ENCODE measurements at regions not wholly inside any gene's neighbourhood (a gene's known extent, or its start where the extent isn't known, plus 50 kb on each side); places are given as distances from the start of the nearest gene placed in this dataset.

- Histone ChIP-seq H4K20me1 (ENCODE audit: insufficient read depth, low read depth, low read length) (no peaks in the 10 kb centered on the region), H3K9me3 (ENCODE audit: low read length) (no peaks in the 10 kb centered on the region), H3K4me2 (ENCODE audit: low read depth, low read length, poor library complexity, severe bottlenecking) (no peak overlapping the region), H3K36me3 (ENCODE audit: insufficient read depth, low read length) (no peaks in the 10 kb centered on the region), H3K27me3 (ENCODE audit: low read length) (no peaks in the 10 kb centered on the region), H3K4me1 (ENCODE audit: low read length) (no peaks in the 10 kb centered on the region), H3K27ac (ENCODE audit: low read length) (no peak overlapping the region), H3K9me2 (replicated peaks; ENCODE audit: insufficient read depth, low read length) (no peaks in the 10 kb centered on the region), H3K79me2 (ENCODE audit: low read length) (no peaks in the 10 kb centered on the region), H3K4me3 (ENCODE audit: low read length) (no peak overlapping the region), H2AFZ (ENCODE audit: low read length) (no peak overlapping the region), H3K9ac (ENCODE audit: low read length) (no peak overlapping the region)
- no peak for DNase-seq
Measured at GRCh38 chr4:177237291-177237690, 72.4 kb upstream of the NEIL3 start.

- no peak overlapping the region for H3K4me2 ChIP-seq (ENCODE audit: low read depth, low read length, poor library complexity, severe bottlenecking)
- H3K4me1 ChIP-seq (ENCODE audit: low read length) = no peaks in the 10 kb centered on the region
- no peak overlapping the region for H2AFZ ChIP-seq (ENCODE audit: low read length)
- no peak for DNase-seq
- no peaks in the 10 kb centered on the region for H3K9me3 ChIP-seq (ENCODE audit: low read length)
- H3K27me3 ChIP-seq (ENCODE audit: low read length) = no peaks in the 10 kb centered on the region
- no peaks in the 10 kb centered on the region for H3K79me2 ChIP-seq (ENCODE audit: low read length)
- H3K9ac ChIP-seq (ENCODE audit: low read length) = no peak overlapping the region
- H3K9me2 ChIP-seq (replicated peaks; ENCODE audit: insufficient read depth, low read length) = no peaks in the 10 kb centered on the region
- H3K27ac ChIP-seq (ENCODE audit: low read length) = no peak overlapping the region
- H3K4me3 ChIP-seq (ENCODE audit: low read length) = no peak overlapping the region
- H3K36me3 ChIP-seq (ENCODE audit: insufficient read depth, low read length) = no peaks in the 10 kb centered on the region
- no peaks in the 10 kb centered on the region for H4K20me1 ChIP-seq (ENCODE audit: insufficient read depth, low read depth, low read length)
Measured at GRCh38 chr4:177239477-177239876, 70.2 kb upstream of the NEIL3 start.

- Histone ChIP-seq H3K9ac (ENCODE audit: low read length) (no peak overlapping the region), H3K4me2 (ENCODE audit: low read depth, low read length, poor library complexity, severe bottlenecking) (no peak overlapping the region), H3K4me1 (ENCODE audit: low read length) (no peaks in the 10 kb centered on the region), H3K4me3 (ENCODE audit: low read length) (no peak overlapping the region), H3K36me3 (ENCODE audit: insufficient read depth, low read length) (no peaks in the 10 kb centered on the region), H3K27ac (ENCODE audit: low read length) (no peak overlapping the region), H3K27me3 (ENCODE audit: low read length) (no peaks in the 10 kb centered on the region), H4K20me1 (ENCODE audit: insufficient read depth, low read depth, low read length) (no peaks in the 10 kb centered on the region), H3K9me3 (ENCODE audit: low read length) (no peaks in the 10 kb centered on the region), H3K79me2 (ENCODE audit: low read length) (no peaks in the 10 kb centered on the region), H3K9me2 (replicated peaks; ENCODE audit: insufficient read depth, low read length) (no peaks in the 10 kb centered on the region), H2AFZ (ENCODE audit: low read length) (no peak overlapping the region)
- no peak for DNase-seq
Measured at GRCh38 chr4:177239878-177240277, 69.8 kb upstream of the NEIL3 start.

GRCh38 chr4:177242651-177243286 lies 66.9 kb upstream of the NEIL3 start:
- Histone ChIP-seq H3K4me1 (ENCODE audit: low read length) (no peaks in the 10 kb centered on the region), H3K9me3 (ENCODE audit: low read length) (no peaks in the 10 kb centered on the region), H3K9ac (ENCODE audit: low read length) (no peak overlapping the region), H3K27me3 (ENCODE audit: low read length) (no peaks in the 10 kb centered on the region), H3K36me3 (ENCODE audit: insufficient read depth, low read length) (no peaks in the 10 kb centered on the region), H3K4me3 (ENCODE audit: low read length) (no peak overlapping the region), H2AFZ (ENCODE audit: low read length) (no peak overlapping the region), H3K9me2 (replicated peaks; ENCODE audit: insufficient read depth, low read length) (no peaks in the 10 kb centered on the region), H3K27ac (ENCODE audit: low read length) (no peak overlapping the region), H3K79me2 (ENCODE audit: low read length) (no peaks in the 10 kb centered on the region), H4K20me1 (ENCODE audit: insufficient read depth, low read depth, low read length) (no peaks in the 10 kb centered on the region), H3K4me2 (ENCODE audit: low read depth, low read length, poor library complexity, severe bottlenecking) (no peak overlapping the region)
- no peak for DNase-seq

- H3K27me3 ChIP-seq (ENCODE audit: low read length) = no peaks in the 10 kb centered on the region
- H3K27ac ChIP-seq (ENCODE audit: low read length) = no peak overlapping the region
- H3K79me2 ChIP-seq (ENCODE audit: low read length) = no peaks in the 10 kb centered on the region
- H3K36me3 ChIP-seq (ENCODE audit: insufficient read depth, low read length) = no peaks in the 10 kb centered on the region
- H3K4me3 ChIP-seq (ENCODE audit: low read length) = no peak overlapping the region
- DNase-seq = no peak
- no peaks in the 10 kb centered on the region for H3K9me3 ChIP-seq (ENCODE audit: low read length)
- H3K4me1 ChIP-seq (ENCODE audit: low read length) = no peaks in the 10 kb centered on the region
- H2AFZ ChIP-seq (ENCODE audit: low read length) = no peak overlapping the region
- no peaks in the 10 kb centered on the region for H4K20me1 ChIP-seq (ENCODE audit: insufficient read depth, low read depth, low read length)
- H3K4me2 ChIP-seq (ENCODE audit: low read depth, low read length, poor library complexity, severe bottlenecking) = no peak overlapping the region
- H3K9me2 ChIP-seq (replicated peaks; ENCODE audit: insufficient read depth, low read length) = no peaks in the 10 kb centered on the region
- no peak overlapping the region for H3K9ac ChIP-seq (ENCODE audit: low read length)
Measured at GRCh38 chr4:177246641-177247584, 62.8 kb upstream of the NEIL3 start.

GRCh38 chr4:177250056-177250696 lies 59.5 kb upstream of the NEIL3 start:
- Histone ChIP-seq H4K20me1 (ENCODE audit: insufficient read depth, low read depth, low read length) (no peaks in the 10 kb centered on the region), H3K4me2 (ENCODE audit: low read depth, low read length, poor library complexity, severe bottlenecking) (no peak overlapping the region)

GRCh38 chr4:177251237-177251636 lies 58.4 kb upstream of the NEIL3 start:
- no peak for DNase-seq
- Histone ChIP-seq H3K4me3 (ENCODE audit: low read length) (no peak overlapping the region), H3K9me2 (replicated peaks; ENCODE audit: insufficient read depth, low read length) (no peaks in the 10 kb centered on the region), H3K9me3 (ENCODE audit: low read length) (no peaks in the 10 kb centered on the region), H3K4me2 (ENCODE audit: low read depth, low read length, poor library complexity, severe bottlenecking) (no peak overlapping the region), H3K79me2 (ENCODE audit: low read length) (no peaks in the 10 kb centered on the region), H2AFZ (ENCODE audit: low read length) (no peak overlapping the region), H3K36me3 (ENCODE audit: insufficient read depth, low read length) (no peaks in the 10 kb centered on the region), H4K20me1 (ENCODE audit: insufficient read depth, low read depth, low read length) (no peaks in the 10 kb centered on the region), H3K27ac (ENCODE audit: low read length) (no peak overlapping the region), H3K4me1 (ENCODE audit: low read length) (no peaks in the 10 kb centered on the region), H3K9ac (ENCODE audit: low read length) (no peak overlapping the region), H3K27me3 (ENCODE audit: low read length) (no peaks in the 10 kb centered on the region)

More at GRCh38 chr4:177250056-177250696, 59.5 kb upstream of the NEIL3 start:
- no peak overlapping the region for H3K27ac ChIP-seq (ENCODE audit: low read length)
- no peaks in the 10 kb centered on the region for H3K9me2 ChIP-seq (replicated peaks; ENCODE audit: insufficient read depth, low read length)
- DNase-seq = peak; percentile 81
- no peak overlapping the region for H3K4me3 ChIP-seq (ENCODE audit: low read length)
- H3K36me3 ChIP-seq (ENCODE audit: insufficient read depth, low read length) = no peaks in the 10 kb centered on the region
- no peaks in the 10 kb centered on the region for H3K4me1 ChIP-seq (ENCODE audit: low read length)
- H2AFZ ChIP-seq (ENCODE audit: low read length) = no peak overlapping the region
- no peaks in the 10 kb centered on the region for H3K27me3 ChIP-seq (ENCODE audit: low read length)
- H3K79me2 ChIP-seq (ENCODE audit: low read length) = no peaks in the 10 kb centered on the region
- H3K9me3 ChIP-seq (ENCODE audit: low read length) = no peaks in the 10 kb centered on the region
- H3K9ac ChIP-seq (ENCODE audit: low read length) = no peak overlapping the region

- Histone ChIP-seq H3K9ac (ENCODE audit: low read length) (no peak overlapping the region), H4K20me1 (ENCODE audit: insufficient read depth, low read depth, low read length) (no peaks in the 10 kb centered on the region), H2AFZ (ENCODE audit: low read length) (no peak overlapping the region), H3K36me3 (ENCODE audit: insufficient read depth, low read length) (no peaks in the 10 kb centered on the region), H3K9me2 (replicated peaks; ENCODE audit: insufficient read depth, low read length) (no peaks in the 10 kb centered on the region), H3K79me2 (ENCODE audit: low read length) (no peaks in the 10 kb centered on the region), H3K4me3 (ENCODE audit: low read length) (no peak overlapping the region), H3K4me2 (ENCODE audit: low read depth, low read length, poor library complexity, severe bottlenecking) (no peak overlapping the region), H3K27ac (ENCODE audit: low read length) (no peak overlapping the region), H3K4me1 (ENCODE audit: low read length) (no peaks in the 10 kb centered on the region), H3K9me3 (ENCODE audit: low read length) (no peaks in the 10 kb centered on the region), H3K27me3 (ENCODE audit: low read length) (no peaks in the 10 kb centered on the region)
- DNase-seq = no peak
Measured at GRCh38 chr4:177255359-177255758, 54.3 kb upstream of the NEIL3 start.

Data from Karpas-422 (cell line).